Panc1 (cell line): ENCODE measurements at regions not wholly inside any gene's neighbourhood (a gene's known extent, or its start where the extent isn't known, plus 50 kb on each side); places are given as distances from the start of the nearest gene placed in this dataset.

Experiments
- ATAC-seq: fragments of 200-7000 bp; cut with Tn5 transposase; 2 replicates; pipeline ENCODE4 v1.9.1; 2020; ENCODE audit warnings: mild to moderate bottlenecking, moderate library complexity
- BruUV-seq: library from RNA; stranded (reverse); fragments of 400-500 nt; replicated peaks from 2 replicates; lab custom pipeline; 2021; lab: Mats Ljungman, UMichigan
- CTCF ChIA-PET: fragments of 300-600 bp; sonication (Branson Sonifier 250); formaldehyde crosslinking; loops from one replicate; lab custom pipeline; 2022; ENCODE audit warnings: antibody characterized with exemption; lab: Charles Lee
- POLR2A ChIA-PET: fragments of 300-600 bp; sonication (Branson Sonifier 250); formaldehyde crosslinking; loops from one replicate; lab custom pipeline; 2022; ENCODE audit warnings: antibody characterized with exemption; lab: Charles Lee
- DNase-seq: peaks from one replicate; pipeline ENCODE4 v3.0.0-alpha.2; 2010; ENCODE audit warnings: low read depth, low spot score
- H3K27ac ChIP-seq: 2 replicates; pipeline ENCODE4 v1.5.1; 2011; ENCODE audit warnings: mild to moderate bottlenecking, low read length, inconsistent platforms
- H3K27me3 ChIP-seq: fragments of 200-500 bp; sonication (Bioruptor generic); 2 replicates; pipeline ENCODE4 v1.6.0; 2014; ENCODE audit warnings: low read length, inconsistent platforms; ENCODE audit not compliant: control insufficient read depth, insufficient read depth
- H3K36me3 ChIP-seq: fragments of 200-500 bp; sonication (Bioruptor generic); 2 replicates; pipeline ENCODE4 v1.5.1; 2014; ENCODE audit warnings: inconsistent platforms, mild to moderate bottlenecking, low read length, moderate library complexity; ENCODE audit not compliant: control insufficient read depth, insufficient read depth
- H3K4me1 ChIP-seq: 2 replicates; pipeline ENCODE4 v1.5.1; 2011; ENCODE audit warnings: inconsistent platforms, mild to moderate bottlenecking, low read length, moderate library complexity; ENCODE audit not compliant: control insufficient read depth, insufficient read depth
- H3K4me3 ChIP-seq, 2 experiments: 2 replicates each; pipeline ENCODE4 v1.5.1; 2011 to 2012; ENCODE audit warnings: low read depth in 2 of 2, low read length in 2 of 2, mild to moderate bottlenecking in 2 of 2, inconsistent platforms in 1 of 2, moderate library complexity in 1 of 2
- H3K9me3 ChIP-seq: fragments of 200-500 bp; sonication (Bioruptor generic); 2 replicates; pipeline ENCODE4 v1.5.1; 2014; ENCODE audit warnings: low read depth, mild to moderate bottlenecking, inconsistent platforms, low read length, moderate library complexity; ENCODE audit not compliant: control insufficient read depth, insufficient read depth
- POLR2AphosphoS5 ChIP-seq: IDR thresholded peaks from 2 replicates; pipeline ENCODE4 v1.6.1; 2012; ENCODE audit warnings: mild to moderate bottlenecking, low read depth, low read length, moderate library complexity
- SIN3A ChIP-seq: IDR thresholded peaks from 2 replicates; pipeline ENCODE4 v1.6.1; 2012; ENCODE audit warnings: low read depth, mild to moderate bottlenecking, low read length, moderate library complexity, borderline replicate concordance; ENCODE audit not compliant: insufficient read depth
- TCF7L2 ChIP-seq: IDR thresholded peaks from 2 replicates; pipeline ENCODE4 v1.6.1; 2011; ENCODE audit warnings: mild to moderate bottlenecking, low read depth, low read length, inconsistent platforms
- in situ Hi-C: cut with HindIII; loops from 2 replicates; pipeline ENCODE4 v1.10.0; 2016; ENCODE audit warnings: low sequenced_read_pairs, low pct_unique_long_range_greater_than_20kb
- intact Hi-C: fragments of 100-400 bp; cut with micrococcal nuclease; formaldehyde crosslinking; loops from one replicate; pipeline ENCODE4 v1.10.0; 2022; ENCODE audit not compliant: unreplicated experiment
- TF ChIP-seq, protein P1 (sequence below): fragments of 450-650 bp; IDR thresholded peaks from 2 replicates; pipeline ENCODE4 v1.5.1; 2017; ENCODE audit warnings: mild to moderate bottlenecking
- TF ChIP-seq, protein P2 (sequence below), 2 experiments: IDR thresholded peaks; 2 replicates each; pipeline ENCODE4 v1.6.1; 2011 to 2012; ENCODE audit warnings: low read depth in 2 of 2, control low read depth in 1 of 2, low read length in 1 of 2, mild to moderate bottlenecking in 1 of 2, moderate library complexity in 1 of 2; ENCODE audit not compliant: insufficient read depth in 1 of 2

DNA sequence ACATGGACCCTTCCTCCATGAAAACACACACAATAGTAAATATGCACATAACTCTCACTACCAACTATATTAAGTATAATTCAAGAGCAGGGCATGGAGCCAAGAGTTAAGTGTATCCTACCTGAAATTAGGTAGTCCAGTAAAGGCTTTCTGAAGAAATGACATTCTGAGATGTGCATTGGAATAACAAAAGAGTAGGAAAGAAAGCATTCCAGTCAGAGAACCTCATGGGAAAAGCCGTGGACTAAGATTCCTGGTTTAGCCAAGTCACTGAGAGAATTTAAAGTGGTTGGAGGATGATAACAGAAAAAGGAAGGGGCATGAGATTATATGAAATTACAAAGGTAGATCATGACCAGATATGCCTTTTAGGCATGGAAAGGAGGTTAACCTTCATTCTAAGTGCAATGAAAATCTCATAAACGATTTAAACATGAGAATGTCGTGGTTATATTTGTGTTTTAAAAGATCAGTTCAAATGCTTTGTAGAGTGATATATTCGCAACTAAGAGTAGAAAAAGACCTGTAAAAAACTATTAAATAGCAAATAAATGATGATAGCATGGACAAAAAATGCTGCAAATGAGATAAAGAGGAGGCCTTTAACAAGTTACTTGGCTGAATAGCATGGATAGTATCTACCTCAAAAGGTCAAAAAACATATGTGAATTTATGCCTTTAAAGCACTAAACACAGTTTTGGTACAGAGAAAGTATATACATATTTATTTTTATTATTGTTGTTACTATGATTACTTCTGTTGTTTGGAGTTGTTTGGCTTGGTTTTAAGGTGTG is 767.4 kb upstream of the GHITM start:
- no TSS peak for BruUV-seq
- POLR2A ChIA-PET: no interaction called here
- TF ChIP-seq, protein P1, sequence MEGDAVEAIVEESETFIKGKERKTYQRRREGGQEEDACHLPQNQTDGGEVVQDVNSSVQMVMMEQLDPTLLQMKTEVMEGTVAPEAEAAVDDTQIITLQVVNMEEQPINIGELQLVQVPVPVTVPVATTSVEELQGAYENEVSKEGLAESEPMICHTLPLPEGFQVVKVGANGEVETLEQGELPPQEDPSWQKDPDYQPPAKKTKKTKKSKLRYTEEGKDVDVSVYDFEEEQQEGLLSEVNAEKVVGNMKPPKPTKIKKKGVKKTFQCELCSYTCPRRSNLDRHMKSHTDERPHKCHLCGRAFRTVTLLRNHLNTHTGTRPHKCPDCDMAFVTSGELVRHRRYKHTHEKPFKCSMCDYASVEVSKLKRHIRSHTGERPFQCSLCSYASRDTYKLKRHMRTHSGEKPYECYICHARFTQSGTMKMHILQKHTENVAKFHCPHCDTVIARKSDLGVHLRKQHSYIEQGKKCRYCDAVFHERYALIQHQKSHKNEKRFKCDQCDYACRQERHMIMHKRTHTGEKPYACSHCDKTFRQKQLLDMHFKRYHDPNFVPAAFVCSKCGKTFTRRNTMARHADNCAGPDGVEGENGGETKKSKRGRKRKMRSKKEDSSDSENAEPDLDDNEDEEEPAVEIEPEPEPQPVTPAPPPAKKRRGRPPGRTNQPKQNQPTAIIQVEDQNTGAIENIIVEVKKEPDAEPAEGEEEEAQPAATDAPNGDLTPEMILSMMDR: no peak
- TF ChIP-seq TCF7L2 (no peak), SIN3A (no peak)
- TF ChIP-seq, protein P2, sequence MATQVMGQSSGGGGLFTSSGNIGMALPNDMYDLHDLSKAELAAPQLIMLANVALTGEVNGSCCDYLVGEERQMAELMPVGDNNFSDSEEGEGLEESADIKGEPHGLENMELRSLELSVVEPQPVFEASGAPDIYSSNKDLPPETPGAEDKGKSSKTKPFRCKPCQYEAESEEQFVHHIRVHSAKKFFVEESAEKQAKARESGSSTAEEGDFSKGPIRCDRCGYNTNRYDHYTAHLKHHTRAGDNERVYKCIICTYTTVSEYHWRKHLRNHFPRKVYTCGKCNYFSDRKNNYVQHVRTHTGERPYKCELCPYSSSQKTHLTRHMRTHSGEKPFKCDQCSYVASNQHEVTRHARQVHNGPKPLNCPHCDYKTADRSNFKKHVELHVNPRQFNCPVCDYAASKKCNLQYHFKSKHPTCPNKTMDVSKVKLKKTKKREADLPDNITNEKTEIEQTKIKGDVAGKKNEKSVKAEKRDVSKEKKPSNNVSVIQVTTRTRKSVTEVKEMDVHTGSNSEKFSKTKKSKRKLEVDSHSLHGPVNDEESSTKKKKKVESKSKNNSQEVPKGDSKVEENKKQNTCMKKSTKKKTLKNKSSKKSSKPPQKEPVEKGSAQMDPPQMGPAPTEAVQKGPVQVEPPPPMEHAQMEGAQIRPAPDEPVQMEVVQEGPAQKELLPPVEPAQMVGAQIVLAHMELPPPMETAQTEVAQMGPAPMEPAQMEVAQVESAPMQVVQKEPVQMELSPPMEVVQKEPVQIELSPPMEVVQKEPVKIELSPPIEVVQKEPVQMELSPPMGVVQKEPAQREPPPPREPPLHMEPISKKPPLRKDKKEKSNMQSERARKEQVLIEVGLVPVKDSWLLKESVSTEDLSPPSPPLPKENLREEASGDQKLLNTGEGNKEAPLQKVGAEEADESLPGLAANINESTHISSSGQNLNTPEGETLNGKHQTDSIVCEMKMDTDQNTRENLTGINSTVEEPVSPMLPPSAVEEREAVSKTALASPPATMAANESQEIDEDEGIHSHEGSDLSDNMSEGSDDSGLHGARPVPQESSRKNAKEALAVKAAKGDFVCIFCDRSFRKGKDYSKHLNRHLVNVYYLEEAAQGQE (IDR thresholded peaks at IDR 0.05; ENCODE audit: insufficient read depth in 1 of 2, low read depth in 2 of 2, low read length in 1 of 2): no peak
- Histone ChIP-seq H3K4me3 (no peak overlapping the region), H3K4me1 (no peaks in the 10 kb centered on the region), H3K9me3 (no peaks in the 10 kb centered on the region), H3K36me3 (no peaks in the 10 kb centered on the region), H3K27ac (no peak overlapping the region), H3K27me3 (no peaks in the 10 kb centered on the region)
- CTCF ChIA-PET: no interaction called here
- in situ Hi-C loops (no loop called here), intact Hi-C loops (no loop called here)
- no peak for DNase-seq
- no peak for ATAC-seq

DNA sequence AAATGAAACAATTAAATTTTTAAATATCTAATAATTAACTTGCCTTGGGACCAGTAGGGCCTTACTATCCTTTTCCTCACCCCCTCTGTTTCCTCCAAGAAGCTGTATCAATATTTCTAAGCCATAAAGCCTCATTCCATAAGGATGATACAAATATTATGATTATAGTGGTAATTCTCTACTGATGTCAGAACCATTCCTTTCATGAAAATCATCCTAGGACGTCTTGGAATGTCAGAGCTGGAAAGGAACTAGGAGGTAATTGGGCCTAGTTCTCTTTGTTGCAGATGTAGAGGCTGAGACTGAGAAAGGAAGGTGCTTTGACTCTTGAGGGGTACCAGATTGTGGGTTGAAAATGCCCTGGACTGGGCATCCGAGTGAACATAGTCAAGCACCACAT is 766.7 kb upstream of the GHITM start:
- Histone ChIP-seq H3K27me3 (no peaks in the 10 kb centered on the region), H3K4me3 (no peak overlapping the region), H3K36me3 (no peaks in the 10 kb centered on the region), H3K9me3 (no peaks in the 10 kb centered on the region), H3K27ac (no peak overlapping the region), H3K4me1 (no peaks in the 10 kb centered on the region)
- no TSS peak for BruUV-seq
- intact Hi-C loops: no loop called here
- ChIA-PET POLR2A (no interaction called here), CTCF (no interaction called here)
- TF ChIP-seq, protein P1: no peak
- TF ChIP-seq POLR2AphosphoS5: no peak
- TF ChIP-seq, protein P2 (IDR thresholded peaks at IDR 0.05; ENCODE audit: insufficient read depth in 1 of 2, low read depth in 2 of 2, low read length in 1 of 2): no peak
- TF ChIP-seq SIN3A: no peak
- TF ChIP-seq TCF7L2: no peak
- in situ Hi-C loops: no loop called here
- DNase-seq: no peak
- no peak for ATAC-seq
